WTC11 (cell line): ENCODE measurements at regions not wholly inside any gene's neighbourhood (a gene's known extent, or its start where the extent isn't known, plus 50 kb on each side); places are given as distances from the start of the nearest gene placed in this dataset.

Source experiments
- ATAC-seq: fragments of 200-7000 bp; cut with Tn5 transposase; 2 replicates; pipeline ENCODE4 v1.10.0; 2021; ENCODE audit warnings: mild to moderate bottlenecking, moderate library complexity
- CTCF ChIA-PET: fragments of 300-600 bp; sonication (Branson Sonifier 250); formaldehyde crosslinking; loops from one replicate; lab custom pipeline; 2021; ENCODE audit warnings: antibody characterized with exemption; lab: Charles Lee
- POLR2A ChIA-PET: fragments of 350-600 bp; sonication (Branson Sonifier 250); formaldehyde crosslinking; loops from one replicate; lab custom pipeline; 2021; ENCODE audit warnings: antibody characterized with exemption; lab: Charles Lee
- DNase-seq: peaks from one replicate; pipeline ENCODE4 v3.0.0; 2021; ENCODE audit warnings: low spot score
- H3K27ac Mint-ChIP-seq: 2 replicates; pipeline ENCODE4 v1.8.0; 2021; ENCODE audit warnings: mixed read lengths
- H3K27me3 Mint-ChIP-seq: 2 replicates; pipeline ENCODE4 v1.8.0; 2021; ENCODE audit warnings: low read depth, mild to moderate bottlenecking, moderate library complexity, mixed read lengths
- H3K36me3 Mint-ChIP-seq: 2 replicates; pipeline ENCODE4 v1.8.0; 2021; ENCODE audit warnings: mixed read lengths
- H3K4me1 Mint-ChIP-seq: 2 replicates; pipeline ENCODE4 v1.8.0; 2022; ENCODE audit warnings: mixed read lengths
- H3K4me3 Mint-ChIP-seq: 2 replicates; pipeline ENCODE4 v1.8.0; 2021; ENCODE audit warnings: mild to moderate bottlenecking, moderate library complexity, mixed read lengths
- H3K9me3 Mint-ChIP-seq: 2 replicates; pipeline ENCODE4 v1.8.0; 2021; ENCODE audit warnings: mixed read lengths
- CBFB ChIP-seq: sonication (generic); formaldehyde crosslinking; IDR thresholded peaks from 2 replicates; pipeline ENCODE4 v1.8.1; 2022; ENCODE audit warnings: mild to moderate bottlenecking, low read depth, missing genetic modification reagents
- CREB1 ChIP-seq: sonication (generic); formaldehyde crosslinking; IDR thresholded peaks from 2 replicates; pipeline ENCODE4 v1.8.0; 2023; ENCODE audit warnings: mild to moderate bottlenecking, missing genetic modification reagents
- ELF4 ChIP-seq: sonication (generic); formaldehyde crosslinking; IDR thresholded peaks from 2 replicates; pipeline ENCODE4 v1.8.1; 2022; ENCODE audit warnings: low read depth, mild to moderate bottlenecking, moderate library complexity, missing genetic modification reagents
- ETV6 ChIP-seq: sonication (generic); formaldehyde crosslinking; IDR thresholded peaks from 2 replicates; pipeline ENCODE4 v1.8.1; 2022; ENCODE audit warnings: mild to moderate bottlenecking, missing genetic modification reagents
- FOXJ3 ChIP-seq: sonication (generic); formaldehyde crosslinking; IDR thresholded peaks from 2 replicates; pipeline ENCODE4 v1.9.0; 2021; ENCODE audit warnings: missing genetic modification reagents, mild to moderate bottlenecking, borderline replicate concordance
- FOXK1 ChIP-seq: sonication (generic); formaldehyde crosslinking; IDR thresholded peaks from 2 replicates; pipeline ENCODE4 v1.8.0; 2022; ENCODE audit warnings: mild to moderate bottlenecking, moderate library complexity, missing genetic modification reagents
- FOXP1 ChIP-seq: sonication (generic); formaldehyde crosslinking; IDR thresholded peaks from 2 replicates; pipeline ENCODE4 v1.8.0; 2022; ENCODE audit warnings: missing genetic modification reagents, mild to moderate bottlenecking, moderate library complexity, borderline replicate concordance
- OVOL2 ChIP-seq: fragments of 250-450 bp; sonication (Bioruptor Pico); IDR thresholded peaks from 2 replicates; pipeline ENCODE4 v1.9.0; 2021; ENCODE audit warnings: mild to moderate bottlenecking, borderline replicate concordance
- SMAD4 ChIP-seq: sonication (generic); formaldehyde crosslinking; IDR thresholded peaks from 2 replicates; pipeline ENCODE4 v1.8.0; 2022; ENCODE audit warnings: mild to moderate bottlenecking, missing genetic modification reagents
- ZNF138 ChIP-seq: sonication (generic); formaldehyde crosslinking; conservative IDR thresholded peaks from 2 replicates; pipeline ENCODE4 v1.8.1; 2022; ENCODE audit warnings: mild to moderate bottlenecking, moderate library complexity, missing genetic modification reagents
- ZNF232 ChIP-seq: sonication (generic); formaldehyde crosslinking; IDR thresholded peaks from 2 replicates; pipeline ENCODE4 v1.8.0; 2022; ENCODE audit warnings: mild to moderate bottlenecking, missing genetic modification reagents
- ZNF263 ChIP-seq: sonication (generic); formaldehyde crosslinking; IDR thresholded peaks from 2 replicates; pipeline ENCODE4 v1.8.1; 2022; ENCODE audit warnings: low read depth, mild to moderate bottlenecking, moderate library complexity, missing genetic modification reagents
- ZNF396 ChIP-seq: fragments of 250-450 bp; sonication (Bioruptor Pico); IDR thresholded peaks from 2 replicates; pipeline ENCODE4 v1.8.0; 2021; ENCODE audit warnings: mild to moderate bottlenecking, moderate library complexity, borderline replicate concordance
- TF ChIP-seq, protein P1 (sequence below): sonication (generic); formaldehyde crosslinking; IDR thresholded peaks from 2 replicates; pipeline ENCODE4 v1.8.1; 2023; ENCODE audit warnings: mild to moderate bottlenecking, missing genetic modification reagents, moderate library complexity
- TF ChIP-seq, protein P2 (sequence below): fragments of 200-600 bp; IDR thresholded peaks from 2 replicates; pipeline ENCODE4 v1.8.0; 2022; ENCODE audit warnings: antibody characterized with exemption
- TF ChIP-seq, protein P3 (sequence below): sonication (generic); formaldehyde crosslinking; IDR thresholded peaks from 2 replicates; pipeline ENCODE4 v1.8.0; 2022; ENCODE audit warnings: mild to moderate bottlenecking, missing genetic modification reagents
- TF ChIP-seq, protein P4 (sequence below): sonication (generic); formaldehyde crosslinking; IDR thresholded peaks from 2 replicates; pipeline ENCODE4 v1.8.0; 2023; ENCODE audit warnings: missing genetic modification reagents, mild to moderate bottlenecking, borderline replicate concordance
- TF ChIP-seq, protein P5 (sequence below): sonication (generic); formaldehyde crosslinking; IDR thresholded peaks from 2 replicates; pipeline ENCODE4 v1.8.0; 2022; ENCODE audit warnings: mild to moderate bottlenecking, missing genetic modification reagents
- TF ChIP-seq, protein P6 (sequence below): fragments of 250-450 bp; sonication (Bioruptor Pico); conservative IDR thresholded peaks from 2 replicates; pipeline ENCODE4 v1.9.0; 2021; ENCODE audit warnings: mild to moderate bottlenecking

DNA sequence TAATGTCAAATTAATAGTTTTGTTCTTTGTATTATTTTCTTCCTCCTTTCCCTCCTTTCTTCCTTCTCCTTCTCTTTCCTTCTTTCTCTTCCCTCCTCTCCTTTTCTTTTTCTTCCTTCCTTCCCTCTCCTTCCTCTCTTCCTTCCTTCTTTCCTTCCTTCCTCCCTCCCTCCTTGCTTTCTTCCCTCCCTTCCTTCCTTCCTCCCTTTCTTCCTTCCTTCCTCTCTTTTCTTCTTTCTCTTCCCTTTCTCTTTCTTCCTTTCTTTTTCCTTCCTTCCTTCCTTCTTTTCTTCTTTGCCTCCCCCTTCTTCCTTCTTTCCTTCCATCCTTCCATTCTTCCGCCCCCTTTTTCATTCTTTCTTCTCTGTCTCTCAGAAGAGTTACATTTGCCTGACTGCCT, 518.2 kb upstream of the ID4 start:
- POLR2A ChIA-PET: no interaction called here
- Mint-ChIP-seq H3K4me1 (peaks cover 9% of the 10 kb centered on the region; the same call in 1 of the 2 replicates), H3K27me3 (peaks cover 29% of the 10 kb centered on the region), H3K27ac (no peak overlapping the region), H3K36me3 (no peaks in the 10 kb centered on the region), H3K9me3 (peaks cover 9% of the 10 kb centered on the region; the same call in 1 of the 2 replicates), H3K4me3 (no peak overlapping the region)
- CTCF ChIA-PET: no interaction called here
- no peak for DNase-seq
- no peak for TF ChIP-seq SMAD4 (CRISPR knock-in tag)
- TF ChIP-seq CREB1 (CRISPR knock-in tag): no peak
- no peak for TF ChIP-seq FOXP1 (CRISPR knock-in tag)
- no peak for TF ChIP-seq OVOL2
- TF ChIP-seq, protein P1, sequence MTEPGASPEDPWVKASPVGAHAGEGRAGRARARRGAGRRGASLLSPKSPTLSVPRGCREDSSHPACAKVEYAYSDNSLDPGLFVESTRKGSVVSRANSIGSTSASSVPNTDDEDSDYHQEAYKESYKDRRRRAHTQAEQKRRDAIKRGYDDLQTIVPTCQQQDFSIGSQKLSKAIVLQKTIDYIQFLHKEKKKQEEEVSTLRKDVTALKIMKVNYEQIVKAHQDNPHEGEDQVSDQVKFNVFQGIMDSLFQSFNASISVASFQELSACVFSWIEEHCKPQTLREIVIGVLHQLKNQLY: no peak
- TF ChIP-seq, protein P2, sequence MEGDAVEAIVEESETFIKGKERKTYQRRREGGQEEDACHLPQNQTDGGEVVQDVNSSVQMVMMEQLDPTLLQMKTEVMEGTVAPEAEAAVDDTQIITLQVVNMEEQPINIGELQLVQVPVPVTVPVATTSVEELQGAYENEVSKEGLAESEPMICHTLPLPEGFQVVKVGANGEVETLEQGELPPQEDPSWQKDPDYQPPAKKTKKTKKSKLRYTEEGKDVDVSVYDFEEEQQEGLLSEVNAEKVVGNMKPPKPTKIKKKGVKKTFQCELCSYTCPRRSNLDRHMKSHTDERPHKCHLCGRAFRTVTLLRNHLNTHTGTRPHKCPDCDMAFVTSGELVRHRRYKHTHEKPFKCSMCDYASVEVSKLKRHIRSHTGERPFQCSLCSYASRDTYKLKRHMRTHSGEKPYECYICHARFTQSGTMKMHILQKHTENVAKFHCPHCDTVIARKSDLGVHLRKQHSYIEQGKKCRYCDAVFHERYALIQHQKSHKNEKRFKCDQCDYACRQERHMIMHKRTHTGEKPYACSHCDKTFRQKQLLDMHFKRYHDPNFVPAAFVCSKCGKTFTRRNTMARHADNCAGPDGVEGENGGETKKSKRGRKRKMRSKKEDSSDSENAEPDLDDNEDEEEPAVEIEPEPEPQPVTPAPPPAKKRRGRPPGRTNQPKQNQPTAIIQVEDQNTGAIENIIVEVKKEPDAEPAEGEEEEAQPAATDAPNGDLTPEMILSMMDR: no peak
- no peak for TF ChIP-seq FOXJ3 (CRISPR knock-in tag)
- ATAC-seq: no peak

DNA sequence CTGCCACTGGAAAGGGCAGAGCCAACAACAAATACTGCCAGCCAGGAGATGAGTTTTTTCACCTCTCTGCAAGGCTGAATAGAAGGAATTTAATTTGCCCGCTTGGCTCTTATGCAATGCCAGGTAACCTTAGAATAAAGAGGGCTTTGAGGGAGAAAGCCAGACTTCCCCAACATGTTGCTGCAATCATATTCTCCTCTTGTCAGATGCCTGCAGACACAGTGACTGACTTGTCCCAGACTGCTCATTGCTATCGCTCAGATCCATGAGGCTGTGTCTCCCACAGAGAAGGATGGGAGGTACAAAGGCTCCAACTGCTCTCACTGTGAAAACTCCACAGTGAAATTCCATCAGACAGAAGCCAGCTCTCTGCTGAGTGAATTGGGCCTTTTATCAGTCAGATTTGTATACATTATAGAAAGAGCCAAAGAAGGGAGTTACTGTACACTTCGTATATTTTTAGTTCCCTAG, 517.0 kb upstream of the ID4 start:
- Mint-ChIP-seq H3K4me1 (peaks cover 7% of the 10 kb centered on the region; the same call in 1 of the 2 replicates), H3K9me3 (no peaks in the 10 kb centered on the region)
- POLR2A ChIA-PET: no interaction called here
- DNase-seq: no peak
- TF ChIP-seq, protein P3, sequence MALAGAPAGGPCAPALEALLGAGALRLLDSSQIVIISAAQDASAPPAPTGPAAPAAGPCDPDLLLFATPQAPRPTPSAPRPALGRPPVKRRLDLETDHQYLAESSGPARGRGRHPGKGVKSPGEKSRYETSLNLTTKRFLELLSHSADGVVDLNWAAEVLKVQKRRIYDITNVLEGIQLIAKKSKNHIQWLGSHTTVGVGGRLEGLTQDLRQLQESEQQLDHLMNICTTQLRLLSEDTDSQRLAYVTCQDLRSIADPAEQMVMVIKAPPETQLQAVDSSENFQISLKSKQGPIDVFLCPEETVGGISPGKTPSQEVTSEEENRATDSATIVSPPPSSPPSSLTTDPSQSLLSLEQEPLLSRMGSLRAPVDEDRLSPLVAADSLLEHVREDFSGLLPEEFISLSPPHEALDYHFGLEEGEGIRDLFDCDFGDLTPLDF (CRISPR knock-in tag): no peak
- TF ChIP-seq ETV6 (CRISPR knock-in tag): no peak
- TF ChIP-seq, all 79 proteins: peak for 0
- no peak overlapping the region for H3K27ac Mint-ChIP-seq
- no peak overlapping the region for H3K4me3 Mint-ChIP-seq
- ATAC-seq: no peak
- H3K27me3 Mint-ChIP-seq: peaks cover 18% of the 10 kb centered on the region
- CTCF ChIA-PET: no interaction called here
- no peaks in the 10 kb centered on the region for H3K36me3 Mint-ChIP-seq

DNA sequence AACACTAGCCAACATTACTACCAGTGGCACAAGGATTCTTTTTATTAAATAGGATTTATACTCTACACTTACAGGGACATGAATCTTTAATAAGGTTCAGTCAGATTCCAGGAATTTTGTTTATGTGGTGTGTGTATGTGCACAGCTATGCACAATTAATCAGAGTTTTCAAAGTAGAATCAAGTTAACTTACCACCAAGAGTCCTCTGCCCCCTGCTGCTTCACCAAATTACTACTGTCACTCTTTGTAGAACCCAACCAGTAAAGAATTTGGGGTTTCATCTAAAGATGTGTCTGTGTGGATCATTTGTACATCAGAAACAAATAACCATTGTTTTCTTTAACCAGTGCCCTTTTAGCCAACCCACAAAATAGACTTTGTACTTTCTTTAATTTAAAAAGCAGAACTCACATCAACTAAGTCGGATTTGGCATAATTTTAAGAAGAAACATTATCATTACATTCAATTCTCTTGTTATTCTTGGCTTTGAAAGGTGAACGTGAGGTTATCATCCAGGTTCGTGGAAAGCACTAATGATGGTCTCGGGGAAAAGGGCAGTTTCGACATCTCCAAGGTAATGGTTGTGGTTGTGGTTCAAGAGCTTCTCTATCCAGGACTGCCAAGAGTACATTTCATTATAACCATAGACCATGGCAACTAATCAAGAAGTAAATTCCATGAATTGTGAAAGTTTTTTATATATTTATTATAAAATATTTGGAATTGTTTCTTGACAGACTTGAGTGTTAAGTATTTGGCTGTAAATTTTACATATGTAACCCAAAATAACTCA, 514.3 kb upstream of the ID4 start:
- H3K9me3 Mint-ChIP-seq: no peaks in the 10 kb centered on the region
- no peaks in the 10 kb centered on the region for H3K36me3 Mint-ChIP-seq
- ATAC-seq: no peak
- POLR2A ChIA-PET: no interaction called here
- CTCF ChIA-PET: interaction anchor here (1.6 kb wide), 1 partner anchor 298 kb away, joined by 5 read pairs; no protein-coding TSS in a partner anchor
- no peak overlapping the region for H3K27ac Mint-ChIP-seq
- peaks cover 17% of the 10 kb centered on the region for H3K27me3 Mint-ChIP-seq
- DNase-seq: no peak
- peaks cover 28% of the 10 kb centered on the region for H3K4me1 Mint-ChIP-seq
- no peak overlapping the region for H3K4me3 Mint-ChIP-seq
- TF ChIP-seq ZNF396 (no peak), ZNF263 (no peak), ZNF138 (CRISPR knock-in tag) (no peak), FOXK1 (CRISPR knock-in tag) (no peak), ELF4 (CRISPR knock-in tag) (no peak), CBFB (CRISPR knock-in tag) (no peak), ZNF232 (CRISPR knock-in tag) (no peak)
- TF ChIP-seq, protein P4, sequence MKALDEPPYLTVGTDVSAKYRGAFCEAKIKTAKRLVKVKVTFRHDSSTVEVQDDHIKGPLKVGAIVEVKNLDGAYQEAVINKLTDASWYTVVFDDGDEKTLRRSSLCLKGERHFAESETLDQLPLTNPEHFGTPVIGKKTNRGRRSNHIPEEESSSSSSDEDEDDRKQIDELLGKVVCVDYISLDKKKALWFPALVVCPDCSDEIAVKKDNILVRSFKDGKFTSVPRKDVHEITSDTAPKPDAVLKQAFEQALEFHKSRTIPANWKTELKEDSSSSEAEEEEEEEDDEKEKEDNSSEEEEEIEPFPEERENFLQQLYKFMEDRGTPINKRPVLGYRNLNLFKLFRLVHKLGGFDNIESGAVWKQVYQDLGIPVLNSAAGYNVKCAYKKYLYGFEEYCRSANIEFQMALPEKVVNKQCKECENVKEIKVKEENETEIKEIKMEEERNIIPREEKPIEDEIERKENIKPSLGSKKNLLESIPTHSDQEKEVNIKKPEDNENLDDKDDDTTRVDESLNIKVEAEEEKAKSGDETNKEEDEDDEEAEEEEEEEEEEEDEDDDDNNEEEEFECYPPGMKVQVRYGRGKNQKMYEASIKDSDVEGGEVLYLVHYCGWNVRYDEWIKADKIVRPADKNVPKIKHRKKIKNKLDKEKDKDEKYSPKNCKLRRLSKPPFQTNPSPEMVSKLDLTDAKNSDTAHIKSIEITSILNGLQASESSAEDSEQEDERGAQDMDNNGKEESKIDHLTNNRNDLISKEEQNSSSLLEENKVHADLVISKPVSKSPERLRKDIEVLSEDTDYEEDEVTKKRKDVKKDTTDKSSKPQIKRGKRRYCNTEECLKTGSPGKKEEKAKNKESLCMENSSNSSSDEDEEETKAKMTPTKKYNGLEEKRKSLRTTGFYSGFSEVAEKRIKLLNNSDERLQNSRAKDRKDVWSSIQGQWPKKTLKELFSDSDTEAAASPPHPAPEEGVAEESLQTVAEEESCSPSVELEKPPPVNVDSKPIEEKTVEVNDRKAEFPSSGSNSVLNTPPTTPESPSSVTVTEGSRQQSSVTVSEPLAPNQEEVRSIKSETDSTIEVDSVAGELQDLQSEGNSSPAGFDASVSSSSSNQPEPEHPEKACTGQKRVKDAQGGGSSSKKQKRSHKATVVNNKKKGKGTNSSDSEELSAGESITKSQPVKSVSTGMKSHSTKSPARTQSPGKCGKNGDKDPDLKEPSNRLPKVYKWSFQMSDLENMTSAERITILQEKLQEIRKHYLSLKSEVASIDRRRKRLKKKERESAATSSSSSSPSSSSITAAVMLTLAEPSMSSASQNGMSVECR (CRISPR knock-in tag): no peak
- TF ChIP-seq, protein P5, sequence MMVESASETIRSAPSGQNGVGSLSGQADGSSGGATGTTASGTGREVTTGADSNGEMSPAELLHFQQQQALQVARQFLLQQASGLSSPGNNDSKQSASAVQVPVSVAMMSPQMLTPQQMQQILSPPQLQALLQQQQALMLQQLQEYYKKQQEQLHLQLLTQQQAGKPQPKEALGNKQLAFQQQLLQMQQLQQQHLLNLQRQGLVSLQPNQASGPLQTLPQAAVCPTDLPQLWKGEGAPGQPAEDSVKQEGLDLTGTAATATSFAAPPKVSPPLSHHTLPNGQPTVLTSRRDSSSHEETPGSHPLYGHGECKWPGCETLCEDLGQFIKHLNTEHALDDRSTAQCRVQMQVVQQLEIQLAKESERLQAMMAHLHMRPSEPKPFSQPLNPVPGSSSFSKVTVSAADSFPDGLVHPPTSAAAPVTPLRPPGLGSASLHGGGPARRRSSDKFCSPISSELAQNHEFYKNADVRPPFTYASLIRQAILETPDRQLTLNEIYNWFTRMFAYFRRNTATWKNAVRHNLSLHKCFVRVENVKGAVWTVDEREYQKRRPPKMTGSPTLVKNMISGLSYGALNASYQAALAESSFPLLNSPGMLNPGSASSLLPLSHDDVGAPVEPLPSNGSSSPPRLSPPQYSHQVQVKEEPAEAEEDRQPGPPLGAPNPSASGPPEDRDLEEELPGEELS: no peak
- TF ChIP-seq, protein P6, sequence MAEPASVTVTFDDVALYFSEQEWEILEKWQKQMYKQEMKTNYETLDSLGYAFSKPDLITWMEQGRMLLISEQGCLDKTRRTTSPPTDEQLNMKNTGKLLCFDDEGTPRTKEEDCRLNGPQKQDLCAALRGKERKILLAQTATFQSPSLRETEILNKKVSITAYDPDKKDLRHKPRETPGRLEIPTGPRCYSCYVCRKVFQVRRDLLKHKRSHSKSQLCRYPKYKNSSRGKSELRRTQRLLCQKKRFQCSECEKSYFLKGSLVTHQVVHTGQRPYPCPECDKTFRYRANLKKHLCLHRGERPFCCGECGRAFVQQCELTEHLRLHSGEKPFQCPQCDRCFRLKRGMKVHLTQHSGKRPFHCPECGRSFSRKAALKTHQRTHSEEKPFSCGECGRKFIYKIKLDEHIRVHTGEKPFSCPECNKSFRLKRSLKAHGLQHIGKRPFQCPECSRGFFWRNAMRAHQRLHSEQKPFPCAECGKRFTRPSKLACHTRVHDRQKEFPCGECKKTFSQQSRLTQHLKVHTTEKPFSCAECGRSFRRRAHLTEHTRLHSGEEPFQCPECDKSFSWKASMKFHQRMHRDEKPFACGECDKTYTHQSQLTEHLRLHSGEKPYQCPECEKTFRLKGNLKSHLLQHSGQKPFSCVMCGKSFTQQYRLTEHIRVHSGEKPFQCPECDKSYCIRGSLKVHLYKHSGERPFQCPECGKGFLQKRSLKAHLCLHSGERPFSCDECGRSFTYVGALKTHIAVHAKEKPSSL (CRISPR knock-in tag): no peak
- TF ChIP-seq, all 79 proteins: peak for 0
